ENCODE measurements at regions not wholly inside any gene's neighbourhood (a gene's known extent, or its start where the extent isn't known, plus 50 kb on each side); places are given as distances from the start of the nearest gene placed in this dataset.

- TF ChIP-seq CTCF (IDR thresholded peaks at IDR 0.05; ENCODE audit: poor library complexity, severe bottlenecking) (no peak), EZH2 (IDR thresholded peaks at IDR 0.05; ENCODE audit: borderline replicate concordance, insufficient read depth, low read length, poor library complexity, severe bottlenecking) (no peak), POLR2AphosphoS5 (IDR thresholded peaks at IDR 0.05) (no peak), TAF1 (IDR thresholded peaks at IDR 0.05; ENCODE audit: low read depth) (no peak), SMC3 (conservative IDR thresholded peaks at IDR 0.05; ENCODE audit: poor library complexity) (no peak), EP300 (conservative IDR thresholded peaks at IDR 0.05; ENCODE audit: poor library complexity, severe bottlenecking) (no peak), REST (IDR thresholded peaks at IDR 0.05; ENCODE audit: borderline replicate concordance) (no peak)
Observed at GRCh38 chr12:127398016-127398710, 868.8 kb upstream of the TMEM132C start.
